WERI-Rb-1 (cell line): ENCODE measurements at regions not wholly inside any gene's neighbourhood (a gene's known extent, or its start where the extent isn't known, plus 50 kb on each side); places are given as distances from the start of the nearest gene placed in this dataset.

Source experiments
- DNase-seq: peaks from one replicate; pipeline ENCODE4 v3.0.0-alpha.2; 2020
- H3K27ac ChIP-seq: fragments of 250-450 bp; sonication (Bioruptor Pico); 2 replicates; pipeline ENCODE4 v1.5.1; 2020; ENCODE audit warnings: mild to moderate bottlenecking, moderate library complexity
- H3K27me3 ChIP-seq: fragments of 250-450 bp; sonication (Bioruptor Pico); 2 replicates; pipeline ENCODE4 v1.5.1; 2021; ENCODE audit warnings: mild to moderate bottlenecking, low read depth, moderate library complexity; ENCODE audit not compliant: insufficient read depth, severe bottlenecking
- H3K36me3 ChIP-seq: fragments of 250-450 bp; sonication (Bioruptor Pico); 2 replicates; pipeline ENCODE4 v1.5.1; 2020; ENCODE audit warnings: mild to moderate bottlenecking, moderate library complexity
- H3K4me3 ChIP-seq: 2 replicates; pipeline ENCODE4 v1.5.1; 2011; ENCODE audit warnings: low read depth, mild to moderate bottlenecking, control low read depth, low read length
- H3K9me3 ChIP-seq: fragments of 250-450 bp; sonication (Bioruptor Pico); 2 replicates; pipeline ENCODE4 v1.5.1; 2021; ENCODE audit warnings: mild to moderate bottlenecking, moderate library complexity; ENCODE audit not compliant: severe bottlenecking
- CTCF ChIP-seq: IDR thresholded peaks from 2 replicates; pipeline ENCODE4 v1.5.1; 2011; ENCODE audit warnings: low read depth, mild to moderate bottlenecking, control low read depth, inconsistent platforms, low read length

DNA sequence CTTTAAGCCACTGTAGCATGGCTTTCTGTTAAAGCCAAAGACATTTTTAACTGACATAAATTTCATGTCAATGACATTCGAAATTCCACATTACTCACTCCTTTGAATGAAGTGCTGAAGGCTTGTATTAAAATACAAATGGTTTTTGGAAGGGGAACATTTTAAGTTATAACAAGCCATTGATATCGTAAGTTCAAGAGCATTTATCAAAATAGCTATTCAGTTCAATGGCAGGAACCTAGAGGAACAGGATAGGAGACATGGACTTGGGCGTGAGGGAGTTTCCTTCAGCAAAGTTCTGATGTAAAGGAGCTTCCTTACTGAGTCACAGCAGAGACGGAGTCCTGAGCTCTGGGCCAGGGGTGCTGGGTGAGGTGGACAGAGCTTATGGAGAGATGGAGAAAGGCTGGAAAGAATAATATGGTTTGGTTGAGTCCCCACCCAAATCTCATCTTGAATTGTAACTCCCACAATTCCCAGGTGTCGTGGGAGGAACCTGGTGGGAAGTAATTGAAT lies 631.8 kb downstream of the BNC2 start:
- Histone ChIP-seq H3K27me3 (no peaks in the 10 kb centered on the region), H3K36me3 (no peaks in the 10 kb centered on the region), H3K27ac (no peak overlapping the region), H3K4me3 (no peak overlapping the region), H3K9me3 (no peaks in the 10 kb centered on the region)
- TF ChIP-seq CTCF, result no peak
- DNase-seq, result no peak

- no peak overlapping the region for H3K27ac ChIP-seq
- H3K27me3 ChIP-seq, result no peaks in the 10 kb centered on the region
- no peaks in the 10 kb centered on the region for H3K36me3 ChIP-seq
- no peak for TF ChIP-seq CTCF
- DNase-seq, result no peak
- H3K4me3 ChIP-seq, result no peak overlapping the region
- no peaks in the 10 kb centered on the region for H3K9me3 ChIP-seq
Observed at GRCh38 chr9:16241231-16241630, 629.2 kb downstream of the BNC2 start.

GRCh38 chr9:16243798-16244197 lies 626.7 kb downstream of the BNC2 start:
- no peaks in the 10 kb centered on the region for H3K36me3 ChIP-seq
- DNase-seq, result no peak
- H3K27me3 ChIP-seq, result no peaks in the 10 kb centered on the region
- H3K27ac ChIP-seq, result no peak overlapping the region
- H3K9me3 ChIP-seq, result no peaks in the 10 kb centered on the region
- H3K4me3 ChIP-seq, result no peak overlapping the region
- TF ChIP-seq CTCF, result no peak

DNA sequence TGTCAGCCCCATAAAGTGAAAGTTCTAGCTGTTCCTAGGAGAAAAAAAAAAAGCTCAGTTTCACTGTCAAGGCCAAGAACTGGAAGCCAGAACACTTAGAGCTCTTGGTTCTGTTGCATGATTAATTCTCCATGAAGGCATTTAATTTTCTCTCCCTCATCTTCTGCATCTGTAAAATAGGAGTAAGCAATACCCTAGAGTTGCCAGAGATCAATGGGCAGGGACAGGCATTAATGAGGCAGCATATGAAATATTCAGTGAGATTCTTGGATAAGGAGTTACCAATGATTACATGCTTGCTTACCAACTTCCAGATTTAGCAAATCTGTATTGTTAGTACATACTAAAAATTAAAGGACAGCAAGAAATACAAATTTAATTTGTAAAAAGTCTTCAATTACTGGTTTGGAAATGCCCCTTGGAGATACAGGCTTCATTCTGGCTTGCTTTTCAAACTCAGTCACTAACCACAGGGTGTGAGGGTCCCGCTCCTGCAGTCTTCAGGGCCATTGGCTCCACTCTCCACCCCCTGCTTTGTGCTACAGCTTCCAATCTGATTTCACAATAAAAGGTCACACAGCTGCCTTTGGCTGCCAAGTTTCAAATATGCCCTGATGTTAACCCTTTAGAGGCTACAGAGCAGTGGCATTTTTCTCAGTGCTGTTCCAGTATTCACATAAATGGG lies 624.6 kb downstream of the BNC2 start:
- no peak for TF ChIP-seq CTCF
- Histone ChIP-seq H3K27ac (no peak overlapping the region), H3K9me3 (no peaks in the 10 kb centered on the region), H3K27me3 (no peaks in the 10 kb centered on the region), H3K4me3 (no peak overlapping the region), H3K36me3 (no peaks in the 10 kb centered on the region)
- DNase-seq, result no peak

GRCh38 chr9:16246785-16247184 lies 623.7 kb downstream of the BNC2 start:
- TF ChIP-seq CTCF, result no peak
- no peak for DNase-seq
- Histone ChIP-seq H3K27me3 (no peaks in the 10 kb centered on the region), H3K9me3 (no peaks in the 10 kb centered on the region), H3K4me3 (no peak overlapping the region), H3K27ac (no peak overlapping the region), H3K36me3 (no peaks in the 10 kb centered on the region)
